Transverse colon (tissue), 3 donors: ENCODE measurements at regions not wholly inside any gene's neighbourhood (a gene's known extent, or its start where the extent isn't known, plus 50 kb on each side); places are given as distances from the start of the nearest gene placed in this dataset.

Experiments
- CTCF ChIP-seq, 5 experiments: fragments of 200-600 bp in 3 of 5; fragments of 450-650 bp in 2 of 5; sonication (generic) in 3 of 5; IDR thresholded peaks; 1 replicate in 2 of 5; 2 replicates in 3 of 5; pipeline ENCODE4 v1.5.1; 2016 to 2017; ENCODE audit warnings: antibody characterized with exemption in 5 of 5, inconsistent platforms in 3 of 5, mild to moderate bottlenecking in 2 of 5, moderate library complexity in 1 of 5
- EP300 ChIP-seq: sonication (generic); formaldehyde crosslinking; IDR thresholded peaks from one replicate; pipeline ENCODE4 v1.6.1; 2017; ENCODE audit warnings: antibody characterized with exemption, low read depth
- POLR2A ChIP-seq: fragments of 450-650 bp; IDR thresholded peaks from one replicate; pipeline ENCODE4 v1.6.1; 2016; ENCODE audit warnings: antibody characterized with exemption, mild to moderate bottlenecking, moderate library complexity

DNA sequence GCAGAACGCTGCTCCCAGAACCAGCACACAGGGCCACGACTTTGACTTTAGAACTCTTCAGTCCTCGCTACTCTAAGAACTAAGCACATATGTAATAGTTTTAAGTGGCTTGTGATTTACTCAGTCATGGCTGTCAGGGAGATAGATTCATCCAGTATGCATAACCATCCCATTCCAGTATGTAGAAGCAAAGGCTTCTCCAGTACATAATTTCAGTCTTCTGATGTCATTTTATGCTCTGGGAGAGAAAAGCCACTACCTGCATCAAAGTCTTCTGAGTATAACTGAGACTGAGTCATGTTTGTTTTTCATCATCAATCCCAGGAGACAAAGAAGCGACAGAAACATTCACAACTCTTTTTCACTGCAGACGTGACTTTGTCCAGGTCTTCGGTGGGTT, 885.7 kb downstream of the PLA2G4A start:
- TF ChIP-seq CTCF (IDR thresholded peaks at IDR 0.05) (no peak), POLR2A (no peak), EP300 (no peak)
